MV-4-11 (cell line): ENCODE measurements at regions not wholly inside any gene's neighbourhood (a gene's known extent, or its start where the extent isn't known, plus 50 kb on each side); places are given as distances from the start of the nearest gene placed in this dataset.

Experiments used
- DNase-seq: peaks from one replicate; lab custom pipeline; 2025; lab: John Stamatoyannopoulos, UW

DNA sequence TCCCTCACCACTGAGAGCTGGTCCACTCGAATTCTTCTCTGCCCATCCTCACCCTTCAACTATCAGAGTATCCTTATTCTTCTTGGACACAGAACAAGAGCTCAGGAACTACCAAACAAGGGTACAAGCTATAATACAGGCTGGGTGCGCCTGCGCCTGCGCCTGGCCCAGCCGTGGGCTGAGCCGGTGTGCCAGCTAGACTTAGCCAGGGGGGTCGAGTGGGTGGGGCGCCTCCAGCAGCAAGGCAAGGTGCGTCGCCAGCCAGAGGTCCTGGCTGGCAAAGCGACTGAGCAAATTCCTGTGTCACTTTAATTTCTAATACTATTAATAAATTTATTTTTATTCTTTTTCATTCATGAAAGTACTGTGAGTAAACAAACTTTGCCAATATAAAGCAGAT is 1072.6 kb upstream of the PIK3C3 start:
- no peak for DNase-seq

DNA sequence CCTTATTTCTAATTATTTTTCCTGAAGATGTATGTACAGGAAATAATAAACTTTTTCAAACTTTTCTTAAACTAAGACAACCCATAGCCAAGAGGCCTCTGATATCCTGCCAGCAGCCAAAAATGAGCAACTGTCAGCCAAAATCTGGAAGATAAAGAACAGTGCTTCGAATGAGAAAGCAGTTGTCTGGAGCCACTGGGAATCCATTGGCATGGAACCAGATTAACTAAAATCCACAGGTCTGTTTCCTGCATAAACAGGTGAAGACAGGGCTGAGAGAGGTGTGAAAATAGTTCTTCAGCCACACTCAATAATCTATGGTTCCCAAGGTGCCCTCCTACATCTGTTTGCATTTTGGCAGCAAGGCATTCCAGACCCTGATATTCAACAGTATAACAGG is 1076.7 kb upstream of the PIK3C3 start:
- no peak for DNase-seq

GRCh38 chr18:40877096-40877495 is 1077.9 kb upstream of the PIK3C3 start:
- DNase-seq: no peak

- no peak for DNase-seq
These were observed 1079.9 kb upstream of the PIK3C3 start for GRCh38 chr18:40875101-40875615.

- DNase-seq: no peak
These were observed 1080.8 kb upstream of the PIK3C3 start for GRCh38 chr18:40874233-40874632.

GRCh38 chr18:40868110-40868858 is 1086.8 kb upstream of the PIK3C3 start:
- DNase-seq: no peak

DNA sequence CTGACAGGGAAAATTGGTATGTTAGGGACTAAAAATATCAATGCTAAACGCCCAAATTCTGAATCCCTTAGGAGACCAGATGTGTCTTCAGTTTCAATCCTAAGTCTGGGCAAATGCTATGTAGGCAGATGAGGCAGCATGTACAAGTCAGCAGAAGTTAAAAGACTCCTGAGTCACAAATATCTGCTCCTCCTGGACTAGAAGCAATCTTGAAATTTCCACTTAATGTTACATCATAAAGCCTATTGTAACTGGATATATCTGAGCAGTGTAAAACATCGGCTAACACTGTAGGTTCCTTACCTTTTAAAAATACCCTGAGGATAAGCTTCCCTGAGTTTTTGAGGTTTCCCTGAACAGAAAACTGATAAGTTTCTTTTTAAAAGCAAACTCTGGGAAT is 1087.6 kb upstream of the PIK3C3 start:
- DNase-seq: no peak

GRCh38 chr18:40866968-40867367 is 1088.1 kb upstream of the PIK3C3 start:
- DNase-seq: no peak

DNA sequence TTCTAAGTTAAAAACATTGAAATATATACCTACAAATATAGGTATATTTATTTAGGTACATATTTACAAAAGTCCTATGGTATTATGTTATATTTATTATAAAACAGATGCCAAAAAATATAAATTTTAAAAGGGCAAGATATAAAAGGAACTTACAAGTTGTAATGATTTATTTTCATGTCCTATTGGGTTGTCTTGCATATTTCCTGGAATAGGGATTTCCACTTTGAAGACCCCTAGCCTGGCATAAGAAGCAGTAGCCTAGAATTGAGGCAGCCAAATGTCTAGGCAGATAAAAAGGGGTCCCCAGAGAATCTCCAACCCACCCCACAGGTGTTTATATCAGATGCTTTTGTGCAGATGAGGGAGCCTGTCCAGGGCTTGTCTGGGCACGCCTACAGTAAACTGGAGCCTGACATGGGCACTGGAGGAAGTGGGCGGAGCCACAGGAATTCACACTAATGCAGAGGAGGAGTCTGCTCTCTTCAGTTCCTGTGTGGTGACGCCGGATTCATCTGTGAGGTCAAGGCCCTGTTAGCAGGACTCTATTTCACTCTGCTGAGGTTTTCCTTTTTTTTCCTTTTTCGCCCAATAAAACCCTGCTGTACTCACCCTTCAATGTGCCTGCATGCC is 1088.9 kb upstream of the PIK3C3 start:
- peak; percentile 11 for DNase-seq

DNA sequence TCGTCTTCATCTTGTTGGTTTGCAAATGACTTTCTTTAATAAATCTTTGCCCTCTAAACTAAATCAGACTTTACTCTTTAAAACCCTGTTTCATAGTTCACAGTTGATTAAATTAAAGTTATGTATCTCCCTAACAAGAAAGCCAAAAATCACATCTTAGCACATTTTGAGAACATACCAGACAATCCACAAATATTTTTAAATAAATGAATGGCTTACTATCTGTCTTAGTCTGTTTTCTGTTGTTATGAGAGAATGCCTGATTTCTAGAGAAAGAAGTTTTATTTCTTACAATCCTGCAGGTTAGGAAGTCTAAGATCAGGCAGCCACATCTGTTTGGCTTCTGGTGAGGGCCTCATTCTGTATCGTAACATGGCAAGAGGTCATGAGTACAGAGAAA is 1090.2 kb upstream of the PIK3C3 start:
- no peak for DNase-seq

DNA sequence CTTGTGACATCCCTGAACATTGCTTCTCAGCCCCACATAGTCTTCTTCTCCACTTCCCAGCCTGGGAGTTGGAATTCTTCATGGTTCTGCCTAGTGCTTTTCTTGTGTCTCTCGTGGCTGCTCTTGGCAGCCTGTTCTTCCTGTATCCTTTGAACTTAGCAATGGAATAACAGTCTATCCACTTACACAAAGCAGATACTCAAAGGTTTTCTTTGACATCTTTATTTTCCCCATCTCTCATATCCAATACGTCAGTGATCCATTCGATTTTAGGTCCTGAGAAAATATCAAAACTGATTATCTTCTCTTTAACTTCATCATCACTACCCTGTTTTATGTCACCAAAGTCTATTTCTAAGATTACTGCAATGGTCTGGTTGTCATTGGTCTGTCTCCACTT is 1091.2 kb upstream of the PIK3C3 start:
- DNase-seq: no peak

DNA sequence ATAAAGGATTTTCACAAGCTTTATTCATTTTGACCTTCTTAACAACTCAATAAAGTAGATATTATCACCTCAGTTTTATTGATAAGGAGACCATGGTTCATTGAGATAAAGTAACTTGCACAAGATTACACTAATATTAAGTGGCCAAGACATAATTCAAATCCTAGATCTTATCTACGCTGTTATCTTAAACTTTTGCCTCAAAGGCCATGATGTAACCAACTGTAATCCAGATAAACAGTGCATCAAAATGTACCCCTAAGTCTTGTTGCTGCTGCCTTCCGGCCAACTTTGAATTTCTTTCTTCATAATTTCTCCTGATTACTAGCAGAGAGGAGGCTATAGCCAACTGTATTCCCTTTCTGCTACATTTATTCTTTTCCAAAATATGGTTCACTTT is 1094.8 kb upstream of the PIK3C3 start:
- no peak for DNase-seq

DNA sequence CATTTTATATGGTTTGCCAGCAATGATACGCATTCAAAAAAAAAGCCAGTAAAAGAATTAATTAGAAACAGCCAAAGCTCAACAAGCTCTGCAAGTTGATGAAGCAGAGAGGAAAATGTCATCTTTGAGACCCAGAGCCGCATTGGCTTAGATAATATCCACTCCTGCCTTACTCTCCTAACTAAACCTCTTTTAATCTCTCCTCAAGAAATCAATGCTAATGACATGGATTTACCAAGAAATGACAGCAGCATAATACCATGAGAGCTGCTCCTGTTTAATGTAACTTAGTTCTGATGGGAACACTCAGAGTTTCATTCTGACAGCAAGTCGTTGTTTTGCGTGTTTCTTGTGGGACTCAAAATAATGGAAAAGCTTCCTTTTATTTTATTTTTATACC is 1099.4 kb upstream of the PIK3C3 start:
- no peak for DNase-seq

- DNase-seq: no peak
These were observed 1102.6 kb upstream of the PIK3C3 start for GRCh38 chr18:40852406-40852805.

DNA sequence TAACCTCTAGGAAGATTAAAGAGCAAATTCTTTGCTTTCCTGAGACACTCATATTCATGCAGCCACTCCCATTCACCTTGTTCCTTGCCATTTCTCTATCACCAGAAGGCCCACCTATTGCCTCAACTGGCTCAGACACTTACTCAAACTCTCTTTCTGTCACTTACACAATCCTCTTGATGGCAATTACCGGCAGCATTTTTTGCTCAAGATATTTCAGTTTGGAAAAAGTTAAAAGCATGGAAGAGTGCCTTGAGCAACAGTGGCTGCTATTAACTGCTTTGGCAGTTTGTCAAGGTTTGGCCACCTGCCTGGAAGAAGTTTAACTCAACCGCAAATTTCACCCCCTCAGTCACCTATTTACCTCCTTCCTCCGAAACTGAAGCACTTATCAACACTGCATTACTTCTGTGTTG is 1104.0 kb upstream of the PIK3C3 start:
- DNase-seq: no peak

GRCh38 chr18:40849886-40850285 is 1105.1 kb upstream of the PIK3C3 start:
- DNase-seq: no peak

GRCh38 chr18:40841467-40841866 is 1113.6 kb upstream of the PIK3C3 start:
- no peak for DNase-seq

DNA sequence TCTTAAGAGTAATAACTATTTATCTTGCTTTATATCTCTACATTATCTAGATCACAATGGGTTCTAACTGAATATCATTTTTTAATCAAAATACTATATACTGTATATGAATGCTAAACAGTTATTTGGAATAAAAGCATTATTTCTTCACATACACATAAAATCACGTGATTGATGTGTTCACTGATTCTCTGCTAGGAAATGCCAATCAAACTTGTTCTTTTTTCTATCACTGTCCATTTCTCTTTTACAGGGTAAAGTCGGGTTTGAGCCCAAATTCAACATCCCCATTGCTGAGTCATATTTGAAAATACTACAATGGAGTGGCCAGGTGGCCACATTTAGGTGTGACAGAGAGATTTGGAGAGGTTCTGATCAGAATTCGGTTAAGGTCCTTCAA is 1114.0 kb upstream of the PIK3C3 start:
- DNase-seq: no peak

GRCh38 chr18:40832362-40832761 is 1122.7 kb upstream of the PIK3C3 start:
- DNase-seq: no peak

DNA sequence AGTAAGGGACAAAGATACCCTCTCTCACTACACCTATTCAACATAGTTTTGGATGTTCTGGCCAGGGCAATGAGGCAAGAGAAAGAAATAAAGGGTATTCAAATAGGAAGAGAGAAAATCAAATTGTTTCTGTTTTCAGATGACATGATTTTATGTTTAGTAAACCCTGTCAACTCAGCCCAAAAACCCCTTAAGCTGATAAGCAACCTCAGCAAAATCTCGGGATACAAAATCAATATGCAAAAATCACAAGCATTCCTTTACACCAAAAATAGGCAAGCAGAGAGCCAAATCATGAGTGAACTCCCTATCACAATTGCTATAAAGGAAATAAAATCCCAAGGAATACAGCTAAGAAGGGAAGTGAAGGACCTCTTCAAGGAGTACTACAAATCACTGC is 1130.7 kb upstream of the PIK3C3 start:
- no peak for DNase-seq

DNA sequence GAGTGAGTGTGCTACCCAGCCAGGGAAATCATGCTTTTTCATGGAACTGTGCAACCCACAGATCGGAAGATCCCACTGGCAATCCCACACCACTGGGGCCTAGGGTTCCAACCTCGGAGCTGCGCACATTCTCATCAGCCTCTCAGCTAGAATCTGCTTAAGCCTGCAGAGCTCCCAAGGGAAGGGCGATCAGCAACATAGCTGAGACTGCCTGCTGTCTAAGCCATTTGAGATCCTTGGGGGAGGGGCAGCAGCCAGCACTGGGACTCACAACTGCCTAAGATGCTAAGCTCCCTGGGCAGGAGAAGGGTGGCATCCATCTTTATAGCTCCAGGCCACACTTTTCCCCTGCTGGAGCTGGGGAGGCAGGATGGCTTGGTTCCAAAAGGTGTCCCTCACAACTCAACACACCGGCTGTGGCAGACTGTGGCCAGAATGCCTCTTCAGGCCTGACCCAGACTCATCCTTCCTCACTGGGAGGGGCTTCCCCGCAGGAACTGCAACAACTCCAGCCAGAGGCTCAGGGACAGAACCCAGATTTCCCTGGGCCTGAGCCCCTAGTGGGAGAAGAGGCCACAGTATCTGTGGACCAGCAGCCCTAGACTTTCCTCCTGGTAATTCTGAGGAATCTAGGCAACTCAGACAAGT is 1133.3 kb upstream of the PIK3C3 start:
- DNase-seq: no peak

- DNase-seq: no peak
These were observed 1142.0 kb upstream of the PIK3C3 start for GRCh38 chr18:40812981-40813515.

DNA sequence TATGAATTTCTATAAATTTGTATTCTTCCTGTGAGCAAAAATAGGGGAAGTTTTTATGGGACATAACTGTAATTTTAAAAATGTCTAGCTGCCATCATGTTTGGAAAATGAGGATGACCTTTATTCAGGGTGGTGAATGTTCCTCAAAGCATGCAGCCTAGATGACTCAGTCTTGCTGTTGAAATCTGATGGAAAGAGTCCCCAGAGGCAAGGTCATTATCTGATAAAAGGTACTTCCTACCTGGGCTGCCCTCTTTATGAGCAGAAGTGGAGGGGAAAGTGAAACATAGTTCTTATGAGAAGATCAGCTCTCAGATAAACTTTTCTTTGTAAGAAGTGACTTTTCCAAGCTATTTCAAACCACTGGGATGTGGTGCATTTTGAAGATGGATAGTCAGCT is 1144.7 kb upstream of the PIK3C3 start:
- no peak for DNase-seq
